Effector memory CD4-positive, alpha-beta T cell (primary cell): ENCODE measurements at regions not wholly inside any gene's neighbourhood (a gene's known extent, or its start where the extent isn't known, plus 50 kb on each side); places are given as distances from the start of the nearest gene placed in this dataset.

Source experiments
- DNase-seq, 3 donors: peaks; one replicate each; pipeline ENCODE4 v3.0.0-alpha.2; 2020
- H3K27ac ChIP-seq: 2 replicates; pipeline ENCODE4 v1.7.0; 2013; ENCODE audit warnings: mild to moderate bottlenecking, low read length, moderate library complexity; ENCODE audit not compliant: insufficient read depth, poor library complexity, severe bottlenecking
- H3K27me3 ChIP-seq: replicated peaks from 2 replicates; pipeline ENCODE4 v1.7.0; 2013; ENCODE audit warnings: mild to moderate bottlenecking, low read length; ENCODE audit not compliant: insufficient read depth, control insufficient read depth, poor library complexity, severe bottlenecking
- H3K36me3 ChIP-seq: 2 replicates; pipeline ENCODE4 v1.7.0; 2013; ENCODE audit warnings: mild to moderate bottlenecking, low read length, moderate library complexity; ENCODE audit not compliant: control insufficient read depth, insufficient read depth
- H3K4me1 ChIP-seq: 2 replicates; pipeline ENCODE4 v1.7.0; 2013; ENCODE audit warnings: low read length, mild to moderate bottlenecking; ENCODE audit not compliant: control insufficient read depth, insufficient read depth, poor library complexity, severe bottlenecking
- H3K4me3 ChIP-seq: 2 replicates; pipeline ENCODE4 v1.7.0; 2013; ENCODE audit warnings: low read length, low read depth, mild to moderate bottlenecking; ENCODE audit not compliant: insufficient read depth, poor library complexity, severe bottlenecking
- H3K9me3 ChIP-seq: 2 replicates; pipeline ENCODE4 v1.7.0; 2013; ENCODE audit warnings: mild to moderate bottlenecking, low read length, moderate library complexity; ENCODE audit not compliant: control insufficient read depth

- no peak overlapping the region for H3K4me3 ChIP-seq
- no peaks in the 10 kb centered on the region for H3K4me1 ChIP-seq
- no peaks in the 10 kb centered on the region for H3K27me3 ChIP-seq
- H3K27ac ChIP-seq: no peak overlapping the region
- no peak for DNase-seq
- no peaks in the 10 kb centered on the region for H3K9me3 ChIP-seq
- H3K36me3 ChIP-seq: no peaks in the 10 kb centered on the region
These were observed 183.3 kb upstream of the CDKN3 start for GRCh38 chr14:54213536-54213935.

- Histone ChIP-seq H3K4me3 (no peak overlapping the region), H3K4me1 (no peaks in the 10 kb centered on the region), H3K36me3 (no peaks in the 10 kb centered on the region), H3K9me3 (no peaks in the 10 kb centered on the region), H3K27ac (no peak overlapping the region), H3K27me3 (peaks cover 7% of the 10 kb centered on the region)
- DNase-seq: no peak
These were observed 180.0 kb upstream of the CDKN3 start for GRCh38 chr14:54216827-54217226.

GRCh38 chr14:54219261-54220070 lies 177.3 kb upstream of the CDKN3 start:
- Histone ChIP-seq H3K4me3 (no peak overlapping the region), H3K4me1 (no peaks in the 10 kb centered on the region), H3K36me3 (no peaks in the 10 kb centered on the region), H3K27ac (no peak overlapping the region), H3K27me3 (peaks cover 7% of the 10 kb centered on the region), H3K9me3 (no peaks in the 10 kb centered on the region)
- no peak for DNase-seq

GRCh38 chr14:54220071-54220703 lies 176.6 kb upstream of the CDKN3 start:
- no peaks in the 10 kb centered on the region for H3K4me1 ChIP-seq
- H3K9me3 ChIP-seq: no peaks in the 10 kb centered on the region
- H3K36me3 ChIP-seq: no peaks in the 10 kb centered on the region
- no peak overlapping the region for H3K4me3 ChIP-seq
- H3K27ac ChIP-seq: no peak overlapping the region
- DNase-seq: no peak
- H3K27me3 ChIP-seq: peaks cover 7% of the 10 kb centered on the region

GRCh38 chr14:54220704-54221431 lies 175.9 kb upstream of the CDKN3 start:
- Histone ChIP-seq H3K4me3 (no peak overlapping the region), H3K4me1 (no peaks in the 10 kb centered on the region), H3K27ac (no peak overlapping the region), H3K36me3 (no peaks in the 10 kb centered on the region), H3K27me3 (peaks cover 7% of the 10 kb centered on the region), H3K9me3 (no peaks in the 10 kb centered on the region)
- DNase-seq: no peak

- DNase-seq: no peak
- H3K4me1 ChIP-seq: no peaks in the 10 kb centered on the region
- H3K36me3 ChIP-seq: no peaks in the 10 kb centered on the region
- no peaks in the 10 kb centered on the region for H3K9me3 ChIP-seq
- H3K27ac ChIP-seq: no peak overlapping the region
- peaks cover 7% of the 10 kb centered on the region for H3K27me3 ChIP-seq
- H3K4me3 ChIP-seq: no peak overlapping the region
These were observed 175.4 kb upstream of the CDKN3 start for GRCh38 chr14:54221432-54221803.

- H3K4me1 ChIP-seq: no peaks in the 10 kb centered on the region
- no peaks in the 10 kb centered on the region for H3K36me3 ChIP-seq
- DNase-seq: no peak
- H3K27me3 ChIP-seq: peaks cover 7% of the 10 kb centered on the region
- H3K27ac ChIP-seq: no peak overlapping the region
- no peaks in the 10 kb centered on the region for H3K9me3 ChIP-seq
- H3K4me3 ChIP-seq: no peak overlapping the region
These were observed 174.8 kb upstream of the CDKN3 start for GRCh38 chr14:54221971-54222370.

GRCh38 chr14:54223831-54224402 lies 172.9 kb upstream of the CDKN3 start:
- Histone ChIP-seq H3K36me3 (no peaks in the 10 kb centered on the region), H3K27me3 (peaks cover 7% of the 10 kb centered on the region)

GRCh38 chr14:54225457-54226060 lies 171.2 kb upstream of the CDKN3 start:
- no peaks in the 10 kb centered on the region for H3K36me3 ChIP-seq
- no peak for DNase-seq
- no peak overlapping the region for H3K4me3 ChIP-seq
- no peak overlapping the region for H3K27ac ChIP-seq
- no peaks in the 10 kb centered on the region for H3K4me1 ChIP-seq
- H3K27me3 ChIP-seq: peaks cover 3% of the 10 kb centered on the region
- no peaks in the 10 kb centered on the region for H3K9me3 ChIP-seq

More at GRCh38 chr14:54223831-54224402, 172.9 kb upstream of the CDKN3 start:
- Histone ChIP-seq H3K4me1 (no peaks in the 10 kb centered on the region), H3K4me3 (no peak overlapping the region), H3K27ac (no peak overlapping the region), H3K9me3 (no peaks in the 10 kb centered on the region)
- DNase-seq: no peak
